ENCODE measurements at regions not wholly inside any gene's neighbourhood (a gene's known extent, or its start where the extent isn't known, plus 50 kb on each side); places are given as distances from the start of the nearest gene placed in this dataset.

DNA sequence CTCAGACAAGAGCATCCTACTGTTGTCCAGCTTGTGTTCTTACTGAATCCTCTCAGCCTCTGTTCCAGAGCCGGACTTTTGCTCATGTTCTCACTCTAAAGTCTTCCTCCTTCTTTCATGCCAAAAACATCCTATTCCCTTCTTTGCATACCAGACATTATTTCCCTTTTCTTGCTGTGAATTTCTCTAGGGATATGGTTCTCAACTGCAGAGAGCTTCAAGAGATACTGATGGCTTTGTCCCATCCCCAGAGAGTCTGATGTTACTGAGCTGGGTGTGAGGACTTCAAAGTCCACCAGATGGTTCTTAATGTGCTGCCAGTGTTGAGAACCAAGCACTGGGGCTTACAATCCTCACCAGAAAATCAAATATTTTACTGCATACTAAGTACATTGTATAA lies 98.6 kb upstream of the FER start:
- no peak for DNase-seq

DNA sequence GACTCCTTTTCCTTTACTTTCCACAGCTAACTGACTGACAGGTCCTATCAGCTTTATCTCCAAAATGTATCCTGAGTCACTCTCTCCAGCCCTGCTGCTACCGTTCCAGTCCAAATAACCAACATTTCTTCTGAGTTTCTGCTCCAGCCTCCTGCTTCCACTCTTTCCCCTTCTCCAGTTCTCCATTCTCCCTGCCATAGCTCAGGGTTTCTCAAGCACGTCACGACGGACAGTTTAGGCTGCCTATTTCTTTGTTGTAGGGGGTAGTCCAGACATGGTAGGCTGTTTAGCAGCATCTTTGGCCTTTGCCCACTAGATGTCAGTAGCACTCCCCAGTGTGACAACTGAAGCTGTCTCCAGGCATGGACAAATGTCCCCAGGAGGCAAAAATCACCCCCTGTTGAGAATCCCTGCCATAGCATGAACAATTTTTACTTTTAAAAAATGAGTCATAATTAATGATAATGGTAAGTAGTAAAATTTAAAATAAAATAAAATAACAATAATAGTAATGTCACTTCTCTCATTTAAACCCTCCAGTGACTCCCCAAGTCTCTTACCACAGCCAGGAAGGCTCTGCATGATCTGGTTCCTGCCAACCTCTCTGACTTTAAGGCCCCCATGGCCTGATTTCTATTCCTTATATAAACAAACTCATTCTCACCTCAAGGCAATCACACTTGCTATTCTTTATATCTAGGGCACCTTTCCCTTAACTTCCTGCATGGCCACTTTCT lies 105.4 kb upstream of the FER start:
- peak; percentile 44 to 79 for DNase-seq

DNA sequence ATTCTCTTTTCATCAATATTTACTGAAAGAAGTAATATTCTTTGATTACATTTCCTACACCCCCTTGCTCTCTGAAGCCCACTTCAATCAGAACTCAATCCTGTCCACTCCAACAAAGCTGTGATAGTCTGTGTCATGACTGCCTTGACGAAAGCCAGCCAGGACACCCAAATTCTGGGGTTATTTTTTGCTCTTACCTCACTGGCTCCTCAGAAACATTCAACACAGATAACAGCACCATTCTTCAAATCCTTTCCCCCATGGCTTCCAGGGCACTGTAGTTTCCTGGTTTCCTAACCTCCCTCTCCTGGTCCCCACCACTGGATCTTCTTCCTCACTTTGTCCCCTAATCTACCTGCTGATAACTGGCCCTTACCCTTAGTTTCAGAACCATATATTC lies 106.1 kb upstream of the FER start:
- DNase-seq = no peak

DNA sequence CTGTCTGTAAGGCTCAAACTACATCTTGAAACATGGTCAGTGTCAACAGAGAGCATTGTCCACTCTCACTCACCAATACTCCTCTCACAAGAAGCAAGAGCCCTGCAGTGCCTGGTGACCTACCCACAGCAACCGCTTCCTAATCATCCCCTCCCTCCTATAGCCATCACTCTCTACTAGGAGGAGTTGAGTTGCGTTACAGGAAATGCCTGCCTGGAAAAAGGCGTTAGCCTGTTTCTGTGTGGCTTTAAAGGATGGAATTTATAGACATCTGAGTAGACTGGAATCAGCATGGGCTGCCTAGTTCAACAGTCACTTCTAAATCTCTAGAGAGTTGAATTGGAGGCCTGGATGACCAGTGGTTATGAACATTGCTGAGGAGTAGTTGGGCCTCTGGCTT lies 108.3 kb upstream of the FER start:
- no peak for DNase-seq

DNA sequence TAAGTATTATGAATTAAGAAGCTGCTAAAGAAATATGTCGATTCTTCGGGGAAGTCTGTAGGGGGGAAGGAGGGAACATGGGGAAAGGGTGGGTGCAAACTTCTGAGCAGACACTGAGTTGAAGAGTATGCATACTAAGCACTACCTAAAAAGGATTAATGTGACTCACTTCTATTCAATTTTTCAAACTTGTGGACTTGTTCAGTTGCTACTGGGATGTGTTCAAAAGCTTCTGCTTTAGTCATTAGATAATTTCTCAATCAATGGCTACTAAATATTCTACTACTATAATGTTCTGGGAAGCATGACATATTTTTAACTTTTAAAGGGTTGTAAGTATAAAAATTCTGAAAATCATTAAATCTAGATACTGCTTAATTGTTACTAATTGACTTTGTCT lies 109.7 kb upstream of the FER start:
- DNase-seq = no peak

DNA sequence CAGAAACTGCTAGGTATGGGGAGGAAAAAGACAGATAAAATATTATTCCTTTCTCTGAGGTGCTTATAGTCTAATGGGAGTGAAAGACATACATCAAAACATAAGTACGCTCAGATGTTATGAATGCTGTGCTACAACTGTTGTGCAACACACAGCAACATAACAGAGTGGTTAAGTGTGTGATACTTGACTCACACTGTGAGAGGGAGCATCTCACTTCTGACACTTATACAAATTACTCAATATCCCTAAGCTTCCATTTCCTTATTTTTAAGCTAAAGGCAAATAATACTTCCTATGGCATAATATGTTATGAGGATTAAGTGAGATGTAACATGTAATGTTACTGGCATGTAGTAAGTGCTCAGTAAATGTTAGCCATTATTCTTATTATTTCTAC lies 110.6 kb upstream of the FER start:
- DNase-seq = no peak

DNA sequence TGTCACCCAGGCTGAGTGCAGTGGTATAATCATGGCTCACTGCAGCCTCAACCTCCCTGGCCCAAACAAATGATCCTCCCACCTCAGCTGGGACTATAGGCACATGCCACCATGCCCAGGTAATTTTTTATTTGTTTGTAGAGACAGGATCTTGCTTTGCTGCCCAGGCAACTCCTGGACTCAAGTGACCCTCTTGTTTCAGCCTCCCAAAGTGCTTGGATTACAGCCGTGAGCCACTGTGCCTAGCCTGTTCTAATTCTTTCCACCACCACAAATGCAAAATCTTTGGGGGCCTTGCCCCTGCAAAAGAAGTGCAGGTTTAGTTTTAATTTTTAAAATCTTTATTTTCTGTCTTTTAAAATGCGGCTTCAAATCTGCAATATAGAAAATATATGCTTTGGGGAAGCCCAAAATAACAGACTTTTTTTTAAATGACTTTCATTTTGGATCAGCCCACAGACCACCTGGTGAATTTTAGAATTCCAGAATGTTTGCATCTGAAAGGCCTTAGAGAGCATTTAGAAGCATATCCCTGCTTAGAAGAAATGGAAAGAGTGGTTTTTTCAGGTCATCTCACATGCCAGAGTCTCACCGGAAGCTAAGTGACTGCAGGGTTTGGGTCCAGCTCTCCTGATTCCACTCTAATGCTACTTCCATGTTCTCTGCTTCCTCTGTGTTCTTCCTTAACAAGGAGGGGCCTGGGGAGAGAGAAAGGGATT lies 111.4 kb upstream of the FER start:
- DNase-seq = no peak

DNA sequence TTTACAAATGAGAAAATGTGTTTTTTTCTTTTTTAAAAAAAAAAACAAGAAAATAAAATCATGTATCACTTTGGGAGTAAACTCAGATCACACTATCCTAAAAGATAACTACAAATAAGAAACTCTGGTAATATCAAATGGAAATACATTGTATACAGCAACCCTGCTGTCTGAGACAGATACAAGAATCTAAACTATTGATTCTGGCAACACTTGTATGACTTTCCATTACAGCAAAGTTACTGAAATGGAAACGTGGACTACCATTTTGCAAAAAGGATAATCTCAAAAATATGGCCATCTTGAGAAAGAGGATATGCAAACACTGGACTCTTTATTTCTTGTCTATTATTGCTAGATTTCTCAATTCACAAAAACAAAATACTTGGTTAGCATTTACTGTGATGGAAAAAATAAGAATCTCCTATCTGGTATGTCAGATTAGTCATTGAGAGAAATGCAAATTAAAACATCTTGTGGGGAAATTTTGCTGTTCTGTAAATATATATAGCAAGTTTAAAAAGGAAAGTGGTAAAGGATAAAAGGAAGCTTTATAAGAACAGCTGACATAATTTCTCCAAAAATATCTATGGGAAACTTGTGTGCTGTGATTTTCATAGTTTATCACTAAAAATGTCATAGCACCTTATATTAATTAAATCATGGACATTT lies 112.9 kb upstream of the FER start:
- DNase-seq = no peak

DNA sequence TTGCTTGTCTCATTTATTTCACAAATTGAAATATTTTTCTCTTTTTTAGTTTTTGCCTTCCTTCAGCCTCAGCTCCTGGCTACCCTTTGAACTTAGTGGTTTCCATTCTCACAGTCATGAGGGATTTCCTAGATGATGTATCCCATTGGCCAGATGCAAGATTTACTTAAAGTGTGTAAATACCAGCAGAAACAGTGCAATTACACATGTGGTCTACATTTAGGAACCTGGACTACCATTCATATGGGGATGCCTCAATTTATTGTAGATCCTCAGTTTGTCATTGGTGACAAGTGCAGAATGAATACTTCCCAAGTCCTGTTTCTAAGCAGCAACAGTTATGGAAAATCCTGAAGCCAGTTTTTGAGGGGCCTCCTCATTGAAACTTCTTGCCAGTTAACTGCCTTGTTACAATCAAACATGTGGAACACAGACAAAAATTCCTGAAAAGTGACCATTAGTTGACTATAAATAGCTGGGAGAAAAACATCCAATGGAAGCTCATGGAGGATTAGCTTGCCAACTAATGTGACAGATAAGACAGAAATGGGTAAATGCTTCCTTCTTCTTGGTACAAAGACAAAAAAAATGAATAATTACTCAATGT lies 113.6 kb upstream of the FER start:
- no peak for DNase-seq

DNA sequence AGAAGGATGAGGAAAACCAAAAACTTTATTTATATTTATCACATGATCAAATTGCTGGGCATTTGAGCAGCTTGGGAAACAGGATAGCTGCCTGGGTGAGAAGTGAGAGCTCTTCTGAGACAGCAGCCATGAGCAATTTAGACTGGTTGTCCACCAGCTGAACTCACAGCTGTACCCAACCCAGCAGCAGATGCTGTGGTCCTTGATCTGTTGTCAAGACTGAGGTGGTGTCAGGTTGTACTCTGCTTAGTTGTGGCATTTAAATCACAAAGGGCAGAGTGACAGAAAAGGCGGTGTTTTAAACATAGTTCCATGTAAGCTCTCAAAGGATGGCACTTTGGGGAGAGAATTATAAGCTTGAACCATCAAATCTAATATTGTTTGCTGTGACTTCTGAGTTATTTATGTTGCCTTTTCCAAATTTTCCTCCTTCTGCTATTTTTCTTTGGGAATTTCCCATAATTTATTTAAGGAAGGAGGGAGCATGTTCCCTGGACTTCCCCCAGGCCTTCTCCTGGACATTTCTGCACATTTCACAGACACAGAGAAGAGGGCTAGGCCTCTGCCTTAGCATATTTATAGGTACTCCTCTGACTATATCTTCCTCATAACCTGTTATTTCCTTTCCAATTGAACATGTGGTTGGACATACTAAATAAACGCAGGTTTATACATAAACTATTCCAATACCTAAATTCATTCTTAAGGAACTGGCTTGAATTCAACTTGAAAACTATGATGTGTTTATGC lies 117.7 kb upstream of the FER start:
- peak; percentile 74 to 88 for DNase-seq

DNA sequence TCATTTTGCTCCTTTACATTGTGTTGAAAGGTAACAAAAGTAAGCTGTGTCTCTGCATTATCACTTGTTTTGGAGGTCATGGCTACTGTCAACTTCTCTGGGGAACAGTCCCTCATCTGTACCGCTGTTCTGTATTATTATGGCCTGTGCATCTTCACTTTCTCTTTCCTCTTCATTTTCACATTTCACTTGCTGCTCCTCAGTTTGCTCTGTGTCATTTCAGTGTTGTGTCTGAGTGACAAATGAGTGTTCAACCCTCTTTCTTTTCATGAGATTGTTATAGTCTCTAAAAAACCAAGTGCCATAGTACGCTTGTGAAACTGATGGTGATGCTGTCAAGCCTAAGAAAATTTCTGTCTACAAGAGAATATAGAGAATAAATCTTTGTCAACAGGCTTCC lies 122.0 kb upstream of the FER start:
- no peak for DNase-seq

DNA sequence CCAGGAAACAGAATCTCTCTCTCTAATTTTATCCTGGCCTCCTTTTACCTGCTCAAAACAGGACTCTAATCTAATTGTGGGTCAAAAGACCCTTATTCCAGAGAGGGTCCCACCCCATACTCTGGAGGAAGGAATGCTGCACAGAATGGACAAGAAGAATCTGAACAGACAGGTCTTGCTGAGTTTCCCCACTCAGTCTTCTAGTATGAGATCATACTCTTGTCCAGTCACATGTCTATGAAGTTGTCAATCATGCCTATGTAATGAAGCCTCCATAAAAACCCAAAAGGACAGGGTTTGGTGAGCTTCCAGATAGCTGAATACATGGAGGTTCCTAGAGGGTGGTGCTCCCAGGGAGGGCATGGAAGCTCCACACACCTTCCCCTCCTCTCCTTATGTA lies 123.9 kb upstream of the FER start:
- no peak for DNase-seq

DNA sequence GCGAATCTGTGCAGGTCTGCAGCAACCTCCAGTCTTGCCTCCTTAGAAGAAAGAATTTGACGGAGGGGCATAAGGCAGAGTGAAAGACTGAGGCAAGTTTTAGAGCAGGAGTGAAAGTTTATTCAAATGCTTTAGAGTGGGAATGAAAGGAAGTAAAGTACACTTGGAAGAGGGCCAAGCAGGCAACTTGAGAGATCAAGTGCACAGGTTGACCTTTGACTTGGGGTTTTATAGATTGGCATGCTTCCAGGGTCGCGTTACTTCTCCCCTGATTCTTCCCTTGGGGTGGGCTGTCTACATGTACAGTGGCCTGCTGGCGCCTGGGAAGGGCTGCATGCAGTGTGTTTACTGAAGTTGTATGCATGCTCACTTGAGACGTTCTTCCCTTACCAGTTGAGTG lies 127.2 kb upstream of the FER start:
- DNase-seq = no peak

DNA sequence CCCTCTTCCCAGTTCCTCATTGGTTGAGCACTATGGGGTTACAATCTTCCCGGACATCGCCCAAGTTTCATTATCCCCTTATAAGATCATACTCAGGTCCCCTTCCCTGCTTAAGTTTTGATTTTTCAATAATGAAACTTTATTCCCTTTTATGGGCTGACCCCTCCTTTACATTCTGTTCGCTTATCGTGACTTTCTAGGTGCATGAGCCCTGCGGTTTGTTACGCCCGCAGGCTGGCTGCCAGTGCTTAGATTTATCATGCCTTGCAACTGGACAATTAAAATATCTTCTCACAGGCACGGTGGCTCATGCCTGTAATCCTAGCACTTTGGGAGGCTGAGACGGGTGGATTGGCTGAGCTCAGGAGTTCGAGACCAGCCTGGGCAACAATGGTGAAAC lies 127.9 kb upstream of the FER start:
- DNase-seq = no peak

DNA sequence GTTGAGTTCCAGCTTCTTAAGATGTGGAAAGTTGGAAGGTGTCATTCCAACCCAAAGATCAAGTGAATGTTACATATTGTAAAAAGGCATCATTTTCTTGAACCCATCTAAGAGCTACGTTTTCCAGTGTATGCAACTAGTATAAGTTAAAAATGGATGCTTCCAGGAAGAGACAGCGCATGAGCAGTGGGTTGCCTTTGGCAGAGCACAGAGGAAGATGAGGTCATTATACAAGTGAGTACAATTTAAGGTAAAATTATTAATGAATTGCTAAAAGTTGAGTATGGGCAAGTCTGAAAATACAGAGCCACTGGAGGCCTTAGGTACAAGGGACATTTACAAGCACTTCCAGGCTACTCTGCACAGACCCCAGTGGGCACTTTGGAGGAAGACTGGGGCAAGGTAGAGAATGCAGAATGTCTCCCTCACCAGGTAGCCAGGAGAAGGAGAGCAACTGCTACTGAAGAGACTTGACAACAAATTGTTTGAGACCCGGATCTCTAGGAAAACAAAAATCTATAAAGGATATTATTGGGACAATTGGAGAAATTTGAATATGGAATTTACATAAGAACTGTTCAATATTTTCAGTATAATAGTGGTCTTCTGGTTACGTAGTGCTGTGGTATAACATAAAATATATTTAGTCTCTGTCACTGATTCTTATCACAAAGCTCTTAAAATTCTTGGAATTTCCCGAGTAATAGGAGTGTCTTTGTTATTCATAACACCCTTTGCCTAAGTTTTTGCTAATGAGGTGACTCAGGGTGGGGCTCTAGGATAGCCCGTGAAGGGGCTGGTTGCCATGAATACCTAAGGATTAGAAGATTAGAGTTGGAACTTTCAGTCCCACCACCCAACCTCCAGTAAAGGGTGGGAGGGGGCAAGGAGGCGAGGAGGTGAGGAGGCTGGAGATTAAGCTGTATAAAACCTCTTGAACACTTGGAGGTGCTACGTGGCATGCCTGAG lies 129.9 kb upstream of the FER start:
- DNase-seq = no peak

DNA sequence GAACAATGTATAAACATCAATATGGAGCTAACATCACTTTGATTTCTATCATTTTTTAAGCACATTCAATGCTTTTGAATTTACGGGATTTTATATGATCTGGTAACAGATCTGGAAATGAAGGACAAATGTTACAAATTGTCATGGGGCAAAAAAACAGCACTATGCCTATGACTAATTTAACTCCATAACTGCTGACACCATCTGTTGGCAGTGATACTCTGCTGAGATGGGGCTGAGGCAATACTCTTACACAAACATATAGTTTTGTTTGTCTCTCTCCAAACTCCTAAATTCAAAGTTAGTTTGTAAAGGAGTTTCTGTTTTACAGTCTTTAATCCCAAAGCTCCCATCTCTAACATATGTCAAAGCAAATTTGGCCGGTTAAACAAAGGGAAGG lies 132.5 kb upstream of the FER start:
- no peak for DNase-seq

DNA sequence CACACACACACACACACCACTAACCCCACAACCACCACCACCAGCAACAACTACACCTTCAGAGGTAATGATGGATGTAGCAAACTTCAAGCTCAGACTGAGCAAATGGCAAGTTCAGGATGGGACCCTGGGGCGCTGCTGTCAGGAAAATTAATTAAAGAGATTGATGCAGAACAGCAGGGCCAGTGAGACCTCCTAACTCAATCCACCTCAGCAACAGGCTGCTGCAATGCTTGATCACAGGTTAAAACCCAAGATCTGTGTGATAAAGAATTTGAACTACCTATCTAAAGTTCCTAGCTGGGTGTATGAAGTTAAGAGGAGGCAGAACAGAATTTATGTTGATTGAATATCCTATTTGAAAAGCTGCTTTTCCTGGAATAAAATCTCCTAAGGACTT lies 140.3 kb upstream of the FER start:
- no peak for DNase-seq

DNA sequence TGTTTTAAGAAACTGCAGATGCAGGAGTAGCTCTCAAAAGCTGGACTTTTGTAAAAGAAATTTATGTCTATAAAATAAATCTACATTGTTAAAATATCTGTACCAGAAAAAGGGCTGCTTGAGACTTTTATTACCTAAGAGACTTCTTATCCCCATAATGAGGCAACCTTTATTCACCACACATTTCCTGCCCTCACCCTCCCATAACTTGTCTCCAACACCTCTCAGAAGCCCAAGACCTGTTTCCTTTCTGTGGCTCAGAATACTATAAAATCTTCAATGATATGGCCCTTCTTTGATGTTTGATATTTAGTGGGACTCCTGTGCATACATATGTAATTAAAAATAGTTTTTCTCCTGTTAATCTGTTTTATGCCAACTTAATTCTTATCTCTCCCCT lies 141.5 kb upstream of the FER start:
- no peak for DNase-seq

DNA sequence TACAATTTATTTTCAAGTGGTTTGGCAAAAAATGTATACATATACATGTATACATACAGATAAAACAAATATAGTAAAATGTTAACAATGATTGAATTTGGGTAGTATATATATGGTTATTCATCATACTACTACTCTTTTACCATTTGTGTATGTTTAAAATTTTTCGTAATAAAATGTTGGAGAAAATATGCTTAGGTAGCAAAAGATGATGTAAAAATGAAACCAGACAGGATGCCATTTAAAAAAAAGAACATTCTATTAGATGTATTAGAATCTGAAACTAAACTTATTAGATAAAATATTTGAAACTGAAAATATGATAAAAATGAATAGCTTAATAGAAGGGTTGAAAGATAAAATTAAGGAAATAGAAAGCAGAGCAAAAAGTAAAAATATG lies 144.9 kb upstream of the FER start:
- DNase-seq = no peak

DNA sequence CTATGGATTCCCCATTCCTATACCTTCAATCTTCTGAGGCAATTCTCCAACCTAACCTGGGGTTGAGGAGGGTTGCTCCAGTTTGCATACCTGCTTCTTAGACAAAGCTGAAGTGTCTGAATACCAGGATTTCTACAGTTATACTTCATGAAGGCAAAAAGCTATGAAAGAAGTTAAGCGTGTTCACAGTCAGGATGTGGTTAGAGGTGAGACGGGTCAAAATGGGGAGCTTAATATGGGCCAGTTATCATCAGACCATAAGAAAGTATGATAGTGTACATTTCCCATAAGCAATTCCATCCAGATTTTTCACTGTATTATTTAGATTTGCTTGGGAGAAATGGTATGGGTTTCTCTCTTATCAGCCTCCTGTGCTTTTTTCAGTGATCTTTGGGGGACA lies 156.9 kb upstream of the FER start:
- no peak for DNase-seq

DNA sequence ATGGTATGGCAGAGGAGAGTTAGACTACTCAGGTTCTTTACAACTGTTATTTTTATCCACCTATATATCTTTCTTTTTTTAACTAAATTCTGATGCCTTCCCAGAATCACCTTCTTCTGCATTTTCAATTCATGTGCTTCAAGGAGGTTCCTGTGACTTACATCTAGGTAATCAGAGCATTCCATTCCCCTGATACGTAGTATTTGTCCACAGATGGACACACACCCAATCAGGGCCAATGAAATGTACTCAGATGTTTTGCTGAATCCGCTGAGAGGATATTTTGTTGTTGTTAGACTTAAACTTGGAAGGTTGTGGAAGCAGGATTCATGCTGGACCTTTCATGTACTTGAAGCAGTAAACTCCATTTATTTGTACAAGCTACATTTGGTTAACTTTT lies 159.4 kb upstream of the FER start:
- DNase-seq = no peak

DNA sequence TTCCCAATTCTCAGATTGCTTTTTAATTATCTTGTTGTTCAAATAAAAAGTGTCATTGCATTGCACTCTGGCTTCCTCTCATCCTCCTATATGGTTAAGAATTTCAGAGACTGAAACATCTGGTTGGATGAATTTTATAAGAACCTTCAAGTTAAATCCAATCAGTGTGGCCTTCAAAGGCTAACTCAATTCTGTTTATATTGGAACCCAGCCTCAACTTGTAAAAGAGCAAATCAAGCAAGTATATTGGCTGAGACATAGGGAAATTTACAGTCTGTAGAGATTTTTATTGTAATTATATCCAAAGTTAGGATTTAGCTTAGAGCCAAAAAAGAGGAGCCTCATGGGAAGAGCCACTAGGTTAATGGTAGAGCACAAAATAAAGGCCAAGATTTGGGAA lies 159.9 kb upstream of the FER start:
- no peak for DNase-seq

Measured in NCI-H524 (cell line).